OCI-LY1 (cell line): ENCODE measurements at regions not wholly inside any gene's neighbourhood (a gene's known extent, or its start where the extent isn't known, plus 50 kb on each side); places are given as distances from the start of the nearest gene placed in this dataset.

Experiments used
- CTCF ChIP-seq: fragments of 200-600 bp; sonication (generic), shearing (Covaris generic); IDR thresholded peaks from 2 replicates; pipeline ENCODE4 v1.5.1; 2017; ENCODE audit warnings: mild to moderate bottlenecking, antibody characterized with exemption, low read length, moderate library complexity, mixed read lengths
- EZH2 ChIP-seq: fragments of 200-600 bp; sonication (generic), shearing (Covaris generic); IDR thresholded peaks from 2 replicates; pipeline ENCODE4 v1.8.0; 2017; ENCODE audit warnings: borderline replicate concordance, mixed run types, mild to moderate bottlenecking, antibody characterized with exemption, low read length, moderate library complexity, mixed read lengths

- TF ChIP-seq CTCF (no peak), EZH2 (no peak)
Observed at GRCh38 chr2:180596453-180596852, 384.0 kb upstream of the UBE2E3 start.
